ENCODE measurements at regions not wholly inside any gene's neighbourhood (a gene's known extent, or its start where the extent isn't known, plus 50 kb on each side); places are given as distances from the start of the nearest gene placed in this dataset.

DNA sequence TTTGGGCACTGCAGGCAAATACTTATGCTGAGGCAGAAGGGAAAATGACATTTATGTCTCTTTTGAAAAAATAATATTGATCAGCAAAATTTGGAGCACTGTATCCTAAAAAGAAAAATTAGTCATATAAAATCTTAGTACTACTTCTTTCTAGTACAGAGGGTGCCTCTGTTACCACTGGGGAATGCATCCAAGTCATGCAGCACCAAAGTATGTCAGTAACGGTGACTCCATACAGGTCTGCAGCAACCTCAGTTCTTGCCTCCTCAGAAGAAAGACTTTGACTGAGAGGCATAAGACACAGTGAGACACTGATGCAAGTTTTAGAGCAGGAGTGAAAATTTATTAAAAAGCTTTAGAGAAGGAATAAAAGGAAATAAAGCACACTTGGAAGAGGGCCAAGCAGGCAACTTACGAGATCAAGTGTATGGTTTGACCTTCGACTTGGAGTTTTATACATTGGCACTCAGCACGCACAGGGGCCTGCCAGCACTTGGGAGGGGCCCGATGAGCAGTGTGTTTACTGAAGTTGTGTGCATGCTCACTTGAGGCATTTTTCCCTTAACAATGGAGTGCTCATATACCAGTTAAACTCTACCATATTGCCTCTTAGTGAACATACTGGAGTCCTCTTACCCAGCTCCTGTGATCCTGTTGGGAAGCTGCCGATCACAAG, 1244.8 kb downstream of the EPHA7 start:
- TF ChIP-seq CTCF (IDR thresholded peaks at IDR 0.05) (no peak), POLR2A (IDR thresholded peaks at IDR 0.05) (no peak)
- no peak for DNase-seq (ENCODE audit: low spot score in 2 of 2)
- 62 to 75% methylated on average over 6 of the region's 6 CpGs for WGBS, 2 donors
- H3K4me3 ChIP-seq (ENCODE audit: low read depth, poor library complexity, severe bottlenecking), result no peak overlapping the region
- intact Hi-C loops (cut with DNase I; ENCODE audit: low total_unique reads), result no loop called here

DNA sequence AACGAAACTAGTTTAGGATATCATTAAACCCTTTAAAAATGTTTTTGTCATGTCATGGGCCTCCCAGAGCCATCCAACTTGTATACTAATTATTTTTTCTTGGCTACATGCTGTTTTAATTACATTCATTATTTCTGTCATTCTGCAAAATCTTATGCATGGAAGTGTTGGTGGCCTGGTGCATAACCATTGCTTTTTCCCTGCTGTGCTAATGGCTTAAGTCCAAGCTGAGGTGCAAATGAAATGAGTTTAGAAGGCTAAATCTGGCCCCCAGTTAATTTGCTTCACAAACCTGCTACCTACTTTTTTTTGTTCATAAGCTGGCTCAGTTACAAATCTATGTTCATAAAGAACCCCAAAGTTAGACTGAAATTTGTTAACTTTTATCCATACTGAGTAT, 1249.9 kb downstream of the EPHA7 start:
- TF ChIP-seq CTCF (IDR thresholded peaks at IDR 0.05) (no peak), POLR2A (IDR thresholded peaks at IDR 0.05) (no peak)
- intact Hi-C loops (cut with DNase I; ENCODE audit: low total_unique reads), result no loop called here

DNA sequence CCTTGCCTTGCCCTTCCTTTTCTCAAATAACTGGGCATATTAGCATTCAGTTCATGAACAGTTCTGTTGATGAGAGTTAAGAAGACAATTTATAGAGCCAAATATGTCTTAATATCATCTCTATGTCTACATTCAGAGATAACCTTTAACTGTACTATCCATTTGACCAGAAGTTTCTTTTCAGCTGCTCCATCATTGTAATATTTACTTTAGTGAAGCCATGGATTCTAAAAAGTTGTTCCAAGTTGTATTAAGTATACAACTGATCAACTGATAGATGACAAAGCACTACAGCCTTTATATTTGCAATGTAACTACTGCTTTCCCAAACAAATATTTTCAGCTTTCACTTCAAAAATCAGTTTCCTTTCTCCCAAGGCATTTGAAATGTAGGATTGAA, 1252.7 kb downstream of the EPHA7 start:
- H3K4me3 ChIP-seq (ENCODE audit: low read depth, poor library complexity, severe bottlenecking), result no peak overlapping the region
- TF ChIP-seq POLR2A (IDR thresholded peaks at IDR 0.05), result no peak
- TF ChIP-seq CTCF (IDR thresholded peaks at IDR 0.05), result no peak
- DNase-seq (ENCODE audit: low spot score in 2 of 2), result no peak
- intact Hi-C loops (cut with DNase I; ENCODE audit: low total_unique reads), result no loop called here

More for the DNA sequence above, 1249.9 kb downstream of the EPHA7 start:
- WGBS, 2 donors, result 77 to 83% methylated on average over 1 of the region's 1 CpG
- no peak for DNase-seq (ENCODE audit: low spot score in 2 of 2)
- no peak overlapping the region for H3K4me3 ChIP-seq (ENCODE audit: low read depth, poor library complexity, severe bottlenecking)

DNA sequence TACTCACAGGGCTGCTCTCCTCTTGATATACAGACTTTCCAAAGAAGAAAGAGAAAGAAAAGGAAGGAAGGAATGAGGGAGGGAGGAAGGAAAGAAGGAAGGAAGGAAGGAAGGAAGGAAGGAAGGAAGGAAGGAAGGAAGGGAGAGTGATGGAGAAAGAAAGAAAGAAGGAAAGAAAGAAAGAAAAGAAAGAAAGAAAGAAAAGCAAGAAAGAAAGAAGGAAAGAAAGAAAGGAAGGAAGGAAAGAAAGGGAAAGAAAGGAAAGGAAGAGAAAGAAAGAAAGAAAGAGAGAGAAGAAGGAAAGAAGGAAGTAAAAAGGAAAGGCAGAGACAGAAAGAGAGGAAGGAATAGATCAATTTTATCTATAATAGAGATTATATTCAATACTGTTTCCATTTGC, 1257.4 kb downstream of the EPHA7 start:
- no peak for DNase-seq (ENCODE audit: low spot score in 2 of 2)
- no peak for TF ChIP-seq POLR2A (IDR thresholded peaks at IDR 0.05)
- TF ChIP-seq CTCF (IDR thresholded peaks at IDR 0.05), result no peak
- intact Hi-C loops (cut with DNase I; ENCODE audit: low total_unique reads), result no loop called here
- H3K4me3 ChIP-seq (ENCODE audit: low read depth, poor library complexity, severe bottlenecking), result no peak overlapping the region

DNA sequence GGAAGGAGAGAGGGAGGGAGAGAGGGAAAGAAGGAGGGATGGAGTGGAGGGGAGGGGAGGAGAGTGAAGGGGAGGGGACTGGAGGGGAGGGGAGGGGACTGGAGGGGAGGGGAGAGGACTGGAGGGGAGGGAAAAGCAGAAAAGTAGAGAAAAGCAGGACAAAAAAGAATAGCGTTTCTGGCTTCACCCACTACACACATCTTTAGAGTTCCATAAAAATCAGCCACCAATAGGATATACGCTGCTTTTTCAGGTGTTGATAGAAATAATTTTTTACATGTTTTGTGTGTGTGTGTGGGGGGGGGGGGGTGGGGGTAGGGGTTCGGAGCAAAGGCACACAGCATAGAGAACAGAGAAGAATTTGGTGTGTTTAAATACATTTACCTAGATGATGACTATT, 1259.1 kb downstream of the EPHA7 start:
- TF ChIP-seq POLR2A (IDR thresholded peaks at IDR 0.05), result no peak
- no peak for TF ChIP-seq CTCF (IDR thresholded peaks at IDR 0.05)
- no peak for DNase-seq (ENCODE audit: low spot score in 2 of 2)
- H3K4me3 ChIP-seq (ENCODE audit: low read depth, poor library complexity, severe bottlenecking), result no peak overlapping the region
- WGBS, 2 donors, result 85 to 92% methylated on average over 3 of the region's 3 CpGs
- intact Hi-C loops (cut with DNase I; ENCODE audit: low total_unique reads), result no loop called here

DNA sequence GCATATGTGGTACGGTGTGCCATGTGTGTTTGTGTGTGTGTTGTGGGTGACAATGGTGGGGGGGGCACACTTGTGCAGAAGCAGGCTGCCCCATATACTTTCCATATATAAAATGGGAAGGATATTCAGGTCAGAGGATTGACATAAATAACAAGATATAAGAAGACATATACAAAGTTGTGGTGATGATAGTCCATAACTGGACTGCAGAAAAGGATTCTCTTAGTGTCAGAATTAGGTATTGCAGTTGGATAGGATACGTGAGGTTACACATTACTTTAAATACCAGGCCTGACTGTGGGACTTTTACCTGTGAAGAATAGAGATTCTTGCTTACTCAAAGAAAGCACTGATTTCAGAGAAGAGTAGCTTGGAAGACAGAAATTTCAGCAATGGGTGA, 1260.3 kb downstream of the EPHA7 start:
- TF ChIP-seq CTCF (IDR thresholded peaks at IDR 0.05) (no peak), POLR2A (IDR thresholded peaks at IDR 0.05) (no peak)
- 86 to 89% methylated on average over 2 of the region's 2 CpGs for WGBS, 2 donors
- H3K4me3 ChIP-seq (ENCODE audit: low read depth, poor library complexity, severe bottlenecking), result no peak overlapping the region
- DNase-seq (ENCODE audit: low spot score in 2 of 2), result no peak
- intact Hi-C loops (cut with DNase I; ENCODE audit: low total_unique reads), result no loop called here
